Kasumi-1 (cell line): ENCODE measurements at regions not wholly inside any gene's neighbourhood (a gene's known extent, or its start where the extent isn't known, plus 50 kb on each side); places are given as distances from the start of the nearest gene placed in this dataset.
"Not testable (repeated sequence)": the region's sequence is repeated elsewhere in the genome, so short reads cannot be mapped to it uniquely, and the experiment has no call there.

Source experiments
- DNase-seq, 2 experiments: peaks; one replicate each; lab custom pipeline; 2025; lab: John Stamatoyannopoulos, UW

- DNase-seq = not testable (repeated sequence)
Measured at GRCh38 chr1:78203410-78203982, 157.7 kb downstream of the GIPC2 start.

DNA sequence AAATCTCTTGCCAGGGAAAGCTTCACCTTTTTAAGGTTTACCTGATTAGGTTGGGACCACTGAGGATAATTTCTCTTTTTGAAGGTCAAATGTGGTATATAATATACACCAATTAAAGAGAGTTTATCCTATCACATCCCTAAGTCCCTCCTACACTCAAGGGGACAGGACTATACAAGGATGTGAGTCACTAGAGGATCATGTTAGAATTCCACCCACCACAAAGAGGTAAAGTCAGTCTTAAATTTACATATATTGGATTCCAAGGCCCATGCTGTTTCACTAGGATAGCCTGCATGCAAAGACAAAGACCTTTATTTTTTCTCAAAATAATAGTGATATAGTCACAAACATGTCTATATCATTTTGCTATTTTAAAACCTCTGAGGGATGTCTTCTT, 164.4 kb downstream of the GIPC2 start:
- DNase-seq = no peak

DNA sequence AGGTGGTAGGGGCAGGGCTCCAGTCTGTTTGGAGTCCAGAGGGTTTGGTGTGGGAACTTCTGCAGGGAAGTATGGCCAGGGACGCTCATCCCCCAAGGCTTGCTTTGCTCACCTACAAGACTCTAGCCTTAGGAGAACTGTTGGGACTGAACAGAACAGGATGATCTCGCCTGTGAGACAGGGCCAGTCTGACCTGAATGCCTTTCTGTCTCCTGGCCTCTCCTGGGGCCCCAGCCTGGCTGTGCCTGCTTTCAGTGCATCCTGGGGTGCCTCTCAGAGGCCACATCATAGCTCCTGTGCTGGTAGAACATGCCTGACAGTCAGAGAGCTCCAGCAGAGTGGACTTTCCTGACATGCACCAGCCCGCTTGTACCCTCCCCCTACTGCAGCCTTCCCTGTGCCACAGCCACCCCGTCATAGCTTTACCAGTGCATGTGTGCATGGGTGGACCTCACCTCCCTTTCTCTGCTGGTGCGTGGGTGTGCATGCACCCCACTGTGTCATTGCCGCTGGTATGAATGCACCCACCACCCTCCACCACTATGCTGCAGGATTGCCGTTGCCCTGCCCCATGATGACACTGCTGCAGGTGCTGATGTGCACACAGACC, 165.8 kb downstream of the GIPC2 start:
- no peak for DNase-seq

- DNase-seq = no peak
Measured at GRCh38 chr1:78214334-78214733, 168.6 kb downstream of the GIPC2 start.

DNA sequence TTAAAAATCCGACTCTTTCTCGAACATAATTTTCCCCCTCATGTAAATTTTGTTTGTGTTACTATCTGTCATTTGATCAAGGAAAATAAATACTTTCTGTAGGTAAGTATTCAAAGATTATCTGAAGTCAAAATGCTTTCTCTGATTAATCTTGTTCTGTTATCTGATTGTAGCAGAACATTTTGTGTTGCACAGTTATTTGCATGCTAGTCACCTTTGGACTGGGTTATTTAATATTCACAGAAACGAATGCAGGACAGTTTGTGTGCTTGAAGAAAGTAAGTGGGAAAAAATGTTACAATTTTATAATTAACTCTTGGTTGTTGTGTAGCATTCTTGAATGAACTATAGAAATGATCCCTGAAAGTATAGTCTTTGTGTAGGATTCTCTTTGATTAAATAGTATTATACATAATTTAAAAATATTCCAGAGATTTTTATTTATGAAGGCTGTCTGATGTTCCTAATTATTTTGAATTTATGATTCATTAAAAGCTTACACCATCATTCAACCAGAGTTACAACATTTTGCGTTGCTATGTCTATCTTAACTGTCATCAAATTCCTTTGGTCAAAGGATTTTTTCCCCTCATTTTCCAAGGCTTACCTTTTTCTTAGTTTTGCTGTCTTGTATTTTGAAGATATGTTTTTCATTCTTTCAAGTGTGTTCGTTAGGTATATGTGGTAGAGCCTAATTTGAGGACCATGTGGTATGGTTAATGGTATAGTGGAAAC, 176.6 kb downstream of the GIPC2 start:
- no peak for DNase-seq

DNA sequence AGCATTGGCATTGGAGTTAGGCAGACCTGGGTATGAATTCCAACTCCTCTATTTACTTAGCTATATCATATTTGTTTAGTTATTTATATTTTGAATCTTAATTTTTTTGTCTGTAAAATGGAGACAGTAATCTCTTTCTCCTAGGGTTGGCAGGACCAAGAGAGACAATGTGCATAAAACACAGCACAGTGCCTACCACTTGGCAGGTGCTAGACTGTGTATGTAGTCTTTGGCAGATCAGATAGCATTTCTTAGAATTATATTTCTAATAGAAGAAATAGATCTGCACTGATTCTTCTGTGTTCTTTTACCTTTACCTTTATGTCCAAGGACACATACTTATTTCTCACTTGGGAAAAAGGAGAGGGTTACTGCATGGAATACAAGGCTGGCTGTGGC, 177.2 kb downstream of the GIPC2 start:
- no peak for DNase-seq

GRCh38 chr1:78223417-78224215, 177.8 kb downstream of the GIPC2 start:
- DNase-seq = no peak

GRCh38 chr1:78224246-78224785, 178.6 kb downstream of the GIPC2 start:
- DNase-seq = no peak

DNA sequence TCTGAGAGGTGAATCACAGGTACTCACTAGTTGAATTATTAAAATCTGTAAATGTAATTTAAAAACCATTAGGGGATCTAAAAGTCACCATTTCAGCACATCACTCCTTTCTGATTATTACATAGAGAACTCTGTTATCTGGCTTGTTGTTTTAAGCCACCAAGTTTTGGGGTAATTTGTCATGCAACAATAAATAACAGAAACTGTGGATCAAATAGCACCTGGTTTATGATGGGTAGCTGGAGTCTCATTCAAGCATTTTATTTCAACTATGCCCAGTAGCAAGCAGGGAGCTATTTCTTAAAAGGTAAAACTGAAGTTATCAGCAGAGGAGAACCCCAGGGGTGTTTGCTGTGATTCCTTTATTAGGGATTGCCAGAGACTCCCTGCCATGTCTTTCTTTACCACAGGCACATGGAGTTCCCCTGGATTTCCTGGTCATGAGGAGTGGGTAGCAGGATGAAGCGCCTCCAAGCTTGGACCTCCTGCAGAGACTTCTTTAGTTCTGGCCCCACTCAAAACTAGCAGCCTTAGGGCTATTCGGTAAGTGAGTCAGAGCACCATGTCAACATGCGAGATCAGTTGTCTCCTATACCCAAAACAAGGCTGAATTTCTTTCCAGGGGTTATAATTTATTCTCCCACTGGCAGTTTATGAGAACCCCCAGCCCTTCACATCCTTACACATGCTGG, 179.2 kb downstream of the GIPC2 start:
- DNase-seq = no peak

DNA sequence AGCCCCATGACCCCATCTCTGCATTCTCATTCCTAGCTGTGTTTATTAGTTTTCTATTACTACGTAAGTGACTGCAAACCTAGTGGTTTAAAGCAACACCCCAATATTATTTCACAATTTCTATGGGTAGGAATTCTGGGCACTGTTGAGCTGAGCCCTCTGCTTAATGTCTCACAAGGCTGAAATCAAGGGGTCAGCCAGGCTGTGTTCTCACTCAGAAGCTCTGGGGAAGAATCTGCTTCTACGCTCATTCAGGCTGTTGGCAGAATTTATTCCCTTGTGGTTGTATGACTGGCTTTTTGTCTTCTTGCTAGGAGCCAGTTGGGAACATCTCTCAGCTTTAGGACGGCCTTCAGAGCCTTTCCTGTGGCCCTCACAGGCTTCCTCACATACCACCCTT, 181.0 kb downstream of the GIPC2 start:
- DNase-seq = no peak

GRCh38 chr1:78227705-78228635, 182.2 kb downstream of the GIPC2 start:
- no peak for DNase-seq

GRCh38 chr1:78229344-78229743, 183.6 kb downstream of the GIPC2 start:
- DNase-seq = no peak

- no peak for DNase-seq
Measured at GRCh38 chr1:78231477-78231876, 185.7 kb downstream of the GIPC2 start.

DNA sequence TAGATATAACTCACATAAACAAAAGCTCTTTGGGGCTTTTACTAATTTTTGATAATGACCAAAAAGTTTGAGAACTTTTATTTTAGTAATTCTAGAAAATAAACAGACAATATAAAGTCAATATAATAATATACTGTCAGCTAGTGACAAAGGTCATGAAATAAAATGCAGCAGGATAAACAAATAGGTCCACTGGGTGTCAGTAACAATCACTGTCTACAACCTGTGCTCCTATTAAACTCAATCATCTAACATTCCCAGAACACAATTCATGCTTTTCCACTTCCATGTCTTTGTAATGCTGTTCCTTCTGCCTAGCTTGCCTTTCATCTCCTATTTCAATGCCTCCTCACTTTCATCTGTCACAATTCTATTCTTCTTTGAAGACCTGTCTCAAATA, 186.1 kb downstream of the GIPC2 start:
- no peak for DNase-seq

DNA sequence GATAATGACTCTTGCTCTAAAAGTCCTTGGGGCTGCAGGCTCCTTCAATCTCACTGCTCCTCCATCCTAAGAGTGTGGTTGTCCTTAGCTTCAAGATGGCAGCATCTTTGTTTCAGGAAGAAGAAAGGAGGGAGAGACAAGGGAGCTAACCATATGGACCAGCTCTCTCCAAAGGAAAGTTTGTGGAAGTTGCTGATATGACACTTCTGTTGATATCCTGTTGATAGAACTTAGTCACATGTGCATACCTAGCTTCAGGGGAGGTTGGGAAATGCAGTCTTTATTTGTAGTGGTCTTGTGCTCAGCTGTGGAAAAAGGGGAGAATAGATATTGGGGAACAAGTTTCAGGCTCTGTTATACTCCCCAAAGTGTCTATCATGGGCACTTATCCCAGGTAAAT, 186.9 kb downstream of the GIPC2 start:
- no peak for DNase-seq

- DNase-seq = no peak
Measured at GRCh38 chr1:78234496-78234895, 188.7 kb downstream of the GIPC2 start.

DNA sequence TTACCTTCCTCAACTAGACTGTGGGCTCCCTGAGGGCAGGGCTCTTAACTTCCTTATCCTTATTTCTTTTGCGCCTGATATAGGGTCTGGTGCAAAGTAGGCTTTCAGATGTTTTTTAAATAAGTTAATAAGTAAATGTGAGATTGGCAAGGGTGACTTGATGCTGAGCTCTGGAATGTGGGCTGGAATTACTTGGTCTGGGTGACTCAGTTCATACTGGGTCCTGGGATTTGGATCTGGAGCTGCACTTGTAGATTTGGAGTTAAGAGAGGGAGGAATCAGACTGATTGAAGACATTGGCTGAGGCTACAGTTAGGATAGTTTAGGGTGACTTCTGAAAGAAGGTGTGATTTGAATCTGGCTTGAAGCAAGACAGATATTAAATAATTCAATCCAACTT, 190.9 kb downstream of the GIPC2 start:
- no peak for DNase-seq

DNA sequence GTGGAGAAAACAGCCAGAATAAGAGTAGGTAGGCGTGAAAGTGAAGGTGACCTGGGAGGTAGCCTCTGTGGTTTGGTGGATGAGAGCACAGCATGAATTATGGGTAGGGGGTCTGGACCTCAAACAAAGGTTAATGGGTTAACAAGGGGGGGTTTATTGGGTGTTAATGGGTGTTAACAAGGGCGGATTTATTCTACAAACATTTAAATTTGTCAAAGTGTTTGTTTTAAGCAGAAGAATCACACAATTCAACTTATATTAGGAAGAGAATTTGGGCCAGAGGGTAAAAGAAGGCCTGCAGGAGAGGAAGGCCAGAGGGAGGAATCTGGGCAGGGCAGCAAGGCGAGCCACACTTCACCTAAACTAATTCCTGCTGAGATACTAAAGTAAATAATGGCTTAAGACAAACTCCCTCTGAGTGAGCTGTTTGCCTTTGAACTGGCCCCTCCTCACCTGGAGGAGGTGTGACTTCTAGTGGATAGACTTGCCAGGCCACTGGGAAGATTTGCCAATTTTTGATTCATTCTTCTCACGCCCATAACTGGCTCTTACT, 191.7 kb downstream of the GIPC2 start:
- no peak for DNase-seq

- no peak for DNase-seq
Measured at GRCh38 chr1:78240191-78240590, 194.4 kb downstream of the GIPC2 start.

GRCh38 chr1:78240755-78241154, 195.0 kb downstream of the GIPC2 start:
- DNase-seq = no peak
